ENCODE measurements at regions not wholly inside any gene's neighbourhood (a gene's known extent, or its start where the extent isn't known, plus 50 kb on each side); places are given as distances from the start of the nearest gene placed in this dataset.

DNA sequence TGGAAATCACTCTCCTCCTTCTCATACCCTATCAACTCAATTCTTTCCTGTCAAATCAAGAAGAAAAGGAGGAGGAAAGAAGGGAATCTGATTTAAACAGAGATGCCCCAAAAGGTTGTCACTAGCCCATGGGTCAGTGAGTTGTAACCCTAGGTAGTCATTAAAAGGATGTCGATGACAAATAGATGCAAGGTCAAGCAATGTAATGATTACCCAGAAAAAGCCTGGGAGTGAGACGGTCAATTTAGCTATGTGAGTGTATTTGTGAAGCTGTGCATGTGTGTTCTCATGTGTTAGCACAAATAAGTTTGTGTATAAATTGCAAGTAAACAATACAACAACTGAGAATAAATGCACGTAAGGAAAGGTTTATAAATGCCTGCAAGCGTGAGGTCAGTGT, 190.5 kb upstream of the PMFBP1 start:
- Histone ChIP-seq H4K5ac (ENCODE audit: insufficient read length, low read depth, low read length) (no peak overlapping the region), H3K9me3 (ENCODE audit: insufficient read depth in 2 of 2, low read depth in 1 of 2, low read length in 1 of 2) (no peaks in the 10 kb centered on the region), H3K9ac (replicated peaks in 1 of 4; ENCODE audit: extremely low read depth in 1 of 4, low read depth in 3 of 4, low read length in 3 of 4) (no peak overlapping the region), H2AK5ac (ENCODE audit: low read depth, low read length) (no peak overlapping the region), H3K4me2 (ENCODE audit: insufficient read depth in 1 of 2, low read depth in 2 of 2, low read length in 2 of 2) (no peak overlapping the region), H3K4me3 (ENCODE audit: extremely low read depth in 1 of 4, insufficient read depth in 2 of 4, low read depth in 3 of 4, low read length in 4 of 4) (no peak overlapping the region), H3K18ac (ENCODE audit: extremely low read depth, low read length) (no peak overlapping the region), H3K4ac (replicated peaks; ENCODE audit: insufficient read length, low read depth, low read length) (no peak overlapping the region), H3K14ac (ENCODE audit: insufficient read length) (no peak overlapping the region), H2BK15ac (ENCODE audit: low read length) (no peak overlapping the region), H3K23ac (ENCODE audit: insufficient read length) (no peak overlapping the region), H2AFZ (ENCODE audit: low read length) (no peak overlapping the region), H2BK12ac (ENCODE audit: low read depth, low read length) (no peak overlapping the region), H2BK5ac (ENCODE audit: low read depth, low read length) (no peak overlapping the region), H3K36me3 (ENCODE audit: control insufficient read depth in 2 of 4, insufficient read depth in 4 of 4, low read length in 3 of 4) (no peaks in the 10 kb centered on the region), H3K4me1 (replicated peaks in 1 of 4; ENCODE audit: control insufficient read depth in 3 of 4, insufficient read depth in 4 of 4, low read length in 3 of 4) (no peaks in the 10 kb centered on the region), H3K79me2 (ENCODE audit: control insufficient read depth in 1 of 2, insufficient read depth in 2 of 2, low read length in 2 of 2) (no peaks in the 10 kb centered on the region), H4K91ac (replicated peaks; ENCODE audit: insufficient read length, low read length) (no peak overlapping the region), H4K20me1 (replicated peaks in 1 of 2; ENCODE audit: control insufficient read depth in 1 of 2, insufficient read depth in 2 of 2, low read length in 2 of 2) (no peaks in the 10 kb centered on the region), H3K27me3 (replicated peaks in 1 of 4; ENCODE audit: control insufficient read depth in 3 of 4, extremely low read depth in 1 of 4, insufficient read depth in 3 of 4, low read length in 3 of 4) (no peaks in the 10 kb centered on the region), H2BK20ac (ENCODE audit: low read length) (no peak overlapping the region), H2BK120ac (replicated peaks; ENCODE audit: low read depth, low read length) (no peak overlapping the region), H3K79me1 (ENCODE audit: low read depth, low read length) (no peaks in the 10 kb centered on the region), H4K8ac (ENCODE audit: extremely low read depth, insufficient read depth, low read length) (no peak overlapping the region), H3K23me2 (ENCODE audit: low read depth, low read length) (no peaks in the 10 kb centered on the region), H3K56ac (replicated peaks; ENCODE audit: insufficient read length, low read depth, low read length) (no peak overlapping the region), H3K27ac (ENCODE audit: low read depth, low read length) (no peak overlapping the region)
- WGBS, 2 experiments (ENCODE audit: extremely low coverage in 1 of 2, insufficient coverage in 1 of 2, insufficient read length in 1 of 2, insufficient replicate concordance in 2 of 2, low coverage in 1 of 2, low lambda C conversion rate in 2 of 2, missing lambda C conversion rate in 1 of 2) = 91% methylated on average over 4 of the region's 4 CpGs; no CpG with 5 or more reads in 1 of the 2 experiments
- FAIRE-seq (no peak), DNase-seq (ENCODE audit: low read depth in 1 of 2, low spot score in 2 of 2) (no peak)
- ChIA-PET POLR2A (ENCODE audit: partially characterized antibody) (no interaction called here), CTCF (ENCODE audit: partially characterized antibody) (no interaction called here)
- no peak for TF ChIP-seq POLR2AphosphoS5 (IDR thresholded peaks at IDR 0.05; ENCODE audit: low read depth, low read length)
- TF ChIP-seq, protein P1, sequence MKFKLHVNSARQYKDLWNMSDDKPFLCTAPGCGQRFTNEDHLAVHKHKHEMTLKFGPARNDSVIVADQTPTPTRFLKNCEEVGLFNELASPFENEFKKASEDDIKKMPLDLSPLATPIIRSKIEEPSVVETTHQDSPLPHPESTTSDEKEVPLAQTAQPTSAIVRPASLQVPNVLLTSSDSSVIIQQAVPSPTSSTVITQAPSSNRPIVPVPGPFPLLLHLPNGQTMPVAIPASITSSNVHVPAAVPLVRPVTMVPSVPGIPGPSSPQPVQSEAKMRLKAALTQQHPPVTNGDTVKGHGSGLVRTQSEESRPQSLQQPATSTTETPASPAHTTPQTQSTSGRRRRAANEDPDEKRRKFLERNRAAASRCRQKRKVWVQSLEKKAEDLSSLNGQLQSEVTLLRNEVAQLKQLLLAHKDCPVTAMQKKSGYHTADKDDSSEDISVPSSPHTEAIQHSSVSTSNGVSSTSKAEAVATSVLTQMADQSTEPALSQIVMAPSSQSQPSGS (IDR thresholded peaks at IDR 0.05; ENCODE audit: low read length) = no peak
- no peak for TF ChIP-seq CBX5 (IDR thresholded peaks at IDR 0.05; ENCODE audit: low read depth, low read length)
- TF ChIP-seq TEAD4 (IDR thresholded peaks at IDR 0.05; ENCODE audit: low read depth, low read length) = no peak
- no peak for TF ChIP-seq RAD21 (IDR thresholded peaks at IDR 0.05 in 1 of 2, conservative IDR thresholded peaks at IDR 0.05 in 1 of 2; ENCODE audit: low read depth in 2 of 2, low read length in 2 of 2)
- no peak for TF ChIP-seq CREB1 (IDR thresholded peaks at IDR 0.05)
- TF ChIP-seq SUZ12 (IDR thresholded peaks at IDR 0.05; ENCODE audit: low read length) = no peak
- no peak for TF ChIP-seq CHD1 (IDR thresholded peaks at IDR 0.05; ENCODE audit: low read depth, low read length)
- TF ChIP-seq HDAC2 (IDR thresholded peaks at IDR 0.05; ENCODE audit: borderline replicate concordance in 1 of 2, low read depth in 2 of 2, low read length in 2 of 2) = no peak
- TF ChIP-seq, protein P2, sequence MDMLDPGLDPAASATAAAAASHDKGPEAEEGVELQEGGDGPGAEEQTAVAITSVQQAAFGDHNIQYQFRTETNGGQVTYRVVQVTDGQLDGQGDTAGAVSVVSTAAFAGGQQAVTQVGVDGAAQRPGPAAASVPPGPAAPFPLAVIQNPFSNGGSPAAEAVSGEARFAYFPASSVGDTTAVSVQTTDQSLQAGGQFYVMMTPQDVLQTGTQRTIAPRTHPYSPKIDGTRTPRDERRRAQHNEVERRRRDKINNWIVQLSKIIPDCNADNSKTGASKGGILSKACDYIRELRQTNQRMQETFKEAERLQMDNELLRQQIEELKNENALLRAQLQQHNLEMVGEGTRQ (IDR thresholded peaks at IDR 0.05; ENCODE audit: low read length) = no peak
- TF ChIP-seq SP2 (IDR thresholded peaks at IDR 0.05; ENCODE audit: low read length) = no peak
- no peak for TF ChIP-seq POU5F1 (IDR thresholded peaks at IDR 0.05; ENCODE audit: low read depth, low read length)
- no peak for TF ChIP-seq ZNF274 (IDR thresholded peaks at IDR 0.05; ENCODE audit: borderline replicate concordance, extremely low read depth, low read length)
